ENCODE measurements at regions not wholly inside any gene's neighbourhood (a gene's known extent, or its start where the extent isn't known, plus 50 kb on each side); places are given as distances from the start of the nearest gene placed in this dataset.

DNA sequence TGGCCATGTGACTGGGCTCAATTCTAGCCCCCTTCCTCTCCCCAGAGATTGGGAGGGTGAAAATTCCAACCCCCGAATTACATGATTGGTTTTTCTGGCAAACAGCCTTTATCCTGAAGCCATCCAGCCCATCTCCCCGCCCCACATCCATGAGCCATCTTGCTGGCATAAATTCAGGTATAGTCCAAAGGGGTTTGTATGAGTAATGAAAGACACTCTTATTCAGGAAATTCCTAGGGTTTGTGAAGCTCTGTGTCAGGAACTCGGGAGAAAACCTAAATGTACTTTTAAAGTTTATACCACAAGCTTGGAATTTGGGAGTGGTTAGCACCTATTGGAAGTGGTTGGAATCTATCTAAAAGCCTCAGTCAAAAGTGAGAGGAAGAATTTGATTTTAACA, 80.6 kb upstream of the SIMC1 start:
- TF ChIP-seq, protein P1, sequence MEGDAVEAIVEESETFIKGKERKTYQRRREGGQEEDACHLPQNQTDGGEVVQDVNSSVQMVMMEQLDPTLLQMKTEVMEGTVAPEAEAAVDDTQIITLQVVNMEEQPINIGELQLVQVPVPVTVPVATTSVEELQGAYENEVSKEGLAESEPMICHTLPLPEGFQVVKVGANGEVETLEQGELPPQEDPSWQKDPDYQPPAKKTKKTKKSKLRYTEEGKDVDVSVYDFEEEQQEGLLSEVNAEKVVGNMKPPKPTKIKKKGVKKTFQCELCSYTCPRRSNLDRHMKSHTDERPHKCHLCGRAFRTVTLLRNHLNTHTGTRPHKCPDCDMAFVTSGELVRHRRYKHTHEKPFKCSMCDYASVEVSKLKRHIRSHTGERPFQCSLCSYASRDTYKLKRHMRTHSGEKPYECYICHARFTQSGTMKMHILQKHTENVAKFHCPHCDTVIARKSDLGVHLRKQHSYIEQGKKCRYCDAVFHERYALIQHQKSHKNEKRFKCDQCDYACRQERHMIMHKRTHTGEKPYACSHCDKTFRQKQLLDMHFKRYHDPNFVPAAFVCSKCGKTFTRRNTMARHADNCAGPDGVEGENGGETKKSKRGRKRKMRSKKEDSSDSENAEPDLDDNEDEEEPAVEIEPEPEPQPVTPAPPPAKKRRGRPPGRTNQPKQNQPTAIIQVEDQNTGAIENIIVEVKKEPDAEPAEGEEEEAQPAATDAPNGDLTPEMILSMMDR (IDR thresholded peaks at IDR 0.05): no peak
- no peak for TF ChIP-seq POLR2A (IDR thresholded peaks at IDR 0.05)

Measured in lower leg skin (tissue), 3 donors.